HG03280 (cell line): ENCODE measurements at regions not wholly inside any gene's neighbourhood (a gene's known extent, or its start where the extent isn't known, plus 50 kb on each side); places are given as distances from the start of the nearest gene placed in this dataset.

Experiments used
- ATAC-seq: cut with Tn5 transposase; IDR thresholded peaks from one replicate; pipeline ENCODE4 v1.9.1; 2021; ENCODE audit warnings: mild to moderate bottlenecking, moderate library complexity; ENCODE audit not compliant: unreplicated experiment

GRCh38 chr10:10915215-10915614 is 102.5 kb upstream of the CELF2 start:
- no peak for ATAC-seq

- no peak for ATAC-seq
Measured at GRCh38 chr10:10917031-10917430, 100.6 kb upstream of the CELF2 start.

GRCh38 chr10:10919976-10920375 is 97.7 kb upstream of the CELF2 start:
- ATAC-seq, result no peak

GRCh38 chr10:10921826-10922461 is 95.7 kb upstream of the CELF2 start:
- ATAC-seq, result no peak

GRCh38 chr10:10923029-10923651 is 94.5 kb upstream of the CELF2 start:
- no peak for ATAC-seq

GRCh38 chr10:10925667-10926066 is 92.0 kb upstream of the CELF2 start:
- no peak for ATAC-seq

GRCh38 chr10:10927608-10928007 is 90.1 kb upstream of the CELF2 start:
- no peak for ATAC-seq

GRCh38 chr10:10930979-10931743 is 86.5 kb upstream of the CELF2 start:
- no peak for ATAC-seq

GRCh38 chr10:10935032-10935431 is 82.6 kb upstream of the CELF2 start:
- ATAC-seq, result no peak

- ATAC-seq, result no peak
Measured at GRCh38 chr10:10938676-10939075, 79.0 kb upstream of the CELF2 start.

GRCh38 chr10:10941127-10941730 is 76.4 kb upstream of the CELF2 start:
- no peak for ATAC-seq

GRCh38 chr10:10942441-10942840 is 75.2 kb upstream of the CELF2 start:
- ATAC-seq, result no peak

- ATAC-seq, result no peak
Measured at GRCh38 chr10:10946081-10946480, 71.6 kb upstream of the CELF2 start.

- ATAC-seq, result no peak
Measured at GRCh38 chr10:10946801-10947200, 70.9 kb upstream of the CELF2 start.

- ATAC-seq, result no peak
Measured at GRCh38 chr10:10951675-10952074, 66.0 kb upstream of the CELF2 start.

GRCh38 chr10:10952800-10953199 is 64.9 kb upstream of the CELF2 start:
- ATAC-seq, result no peak

- no peak for ATAC-seq
Measured at GRCh38 chr10:10956681-10957542, 60.8 kb upstream of the CELF2 start.

GRCh38 chr10:10958041-10958440 is 59.6 kb upstream of the CELF2 start:
- no peak for ATAC-seq

- ATAC-seq, result no peak
Measured at GRCh38 chr10:10959666-10960065, 58.0 kb upstream of the CELF2 start.

- no peak for ATAC-seq
Measured at GRCh38 chr10:10960534-10960933, 57.1 kb upstream of the CELF2 start.

- no peak for ATAC-seq
Measured at GRCh38 chr10:10961072-10961471, 56.6 kb upstream of the CELF2 start.
